Mesendoderm (in vitro differentiated cells): ENCODE measurements at regions not wholly inside any gene's neighbourhood (a gene's known extent, or its start where the extent isn't known, plus 50 kb on each side); places are given as distances from the start of the nearest gene placed in this dataset.
"Not testable (repeated sequence)": the region's sequence is repeated elsewhere in the genome, so short reads cannot be mapped to it uniquely, and the experiment has no call there.

Experiments
- DNase-seq: peaks from one replicate; pipeline ENCODE4 v3.0.0; 2013
- H2AK5ac ChIP-seq: 2 replicates; pipeline ENCODE4 v1.6.1; 2013; ENCODE audit warnings: low read length, inconsistent platforms
- H2BK120ac ChIP-seq: 2 replicates; pipeline ENCODE4 v1.6.1; 2013; ENCODE audit warnings: low read depth, mild to moderate bottlenecking, low read length, moderate library complexity, mixed read lengths
- H2BK15ac ChIP-seq: replicated peaks from 2 replicates; pipeline ENCODE4 v1.6.1; 2013; ENCODE audit warnings: low read depth, mild to moderate bottlenecking, moderate library complexity
- H2BK5ac ChIP-seq: 2 replicates; pipeline ENCODE4 v1.6.1; 2013; ENCODE audit warnings: low read length, inconsistent platforms
- H3K18ac ChIP-seq: 2 replicates; pipeline ENCODE4 v1.6.1; 2013; ENCODE audit warnings: mild to moderate bottlenecking, low read length, mixed read lengths
- H3K23ac ChIP-seq: one replicate; pipeline ENCODE4 v1.6.1; 2013; ENCODE audit warnings: low read length
- H3K27ac ChIP-seq: 2 replicates; pipeline ENCODE4 v1.5.1; 2013; ENCODE audit warnings: low read depth, mild to moderate bottlenecking, inconsistent platforms, low read length, moderate library complexity
- H3K27me3 ChIP-seq: 2 replicates; pipeline ENCODE4 v1.6.1; 2013; ENCODE audit warnings: low read length, control low read depth, mild to moderate bottlenecking, inconsistent platforms; ENCODE audit not compliant: insufficient read depth, poor library complexity
- H3K36me3 ChIP-seq: 2 replicates; pipeline ENCODE4 v1.6.1; 2013; ENCODE audit warnings: low read length, inconsistent platforms; ENCODE audit not compliant: control insufficient read depth, insufficient read depth
- H3K4ac ChIP-seq: one replicate; pipeline ENCODE4 v1.6.1; 2013; ENCODE audit warnings: low read depth, mild to moderate bottlenecking, low read length, moderate library complexity
- H3K4me1 ChIP-seq: 2 replicates; pipeline ENCODE4 v1.6.1; 2013; ENCODE audit warnings: low read depth, low read length, inconsistent platforms; ENCODE audit not compliant: control insufficient read depth
- H3K4me2 ChIP-seq: 2 replicates; pipeline ENCODE4 v1.6.1; 2013; ENCODE audit warnings: low read length
- H3K4me3 ChIP-seq: 2 replicates; pipeline ENCODE4 v1.5.1; 2013; ENCODE audit warnings: mild to moderate bottlenecking, low read length
- H3K56ac ChIP-seq: one replicate; pipeline ENCODE4 v1.6.1; 2013; ENCODE audit warnings: low read length
- H3K79me1 ChIP-seq: 2 replicates; pipeline ENCODE4 v1.6.1; 2013; ENCODE audit warnings: low read length, inconsistent platforms
- H3K79me2 ChIP-seq: 2 replicates; pipeline ENCODE4 v1.6.1; 2013; ENCODE audit warnings: mild to moderate bottlenecking, low read length; ENCODE audit not compliant: control insufficient read depth, insufficient read depth
- H3K9ac ChIP-seq: 2 replicates; pipeline ENCODE4 v1.6.1; 2013; ENCODE audit warnings: low read length, inconsistent platforms
- H4K5ac ChIP-seq: one replicate; pipeline ENCODE4 v1.6.1; 2013; ENCODE audit warnings: low read length
- H4K8ac ChIP-seq: one replicate; pipeline ENCODE4 v1.6.1; 2013; ENCODE audit warnings: low read depth, mild to moderate bottlenecking, control low read depth, low read length, moderate library complexity
- WGBS: extraction: QIAGEN DNeasy Blood & Tissue Kit; methylation state at CpG from one replicate; pipeline ENCODE4 v1.1.7; 2013; ENCODE audit warnings: low lambda C conversion rate, missing lambda C conversion rate; ENCODE audit not compliant: insufficient coverage; ENCODE audit errors: extremely low coverage; 5-methylcytosine and 5-hydroxymethylcytosine counted together

DNA sequence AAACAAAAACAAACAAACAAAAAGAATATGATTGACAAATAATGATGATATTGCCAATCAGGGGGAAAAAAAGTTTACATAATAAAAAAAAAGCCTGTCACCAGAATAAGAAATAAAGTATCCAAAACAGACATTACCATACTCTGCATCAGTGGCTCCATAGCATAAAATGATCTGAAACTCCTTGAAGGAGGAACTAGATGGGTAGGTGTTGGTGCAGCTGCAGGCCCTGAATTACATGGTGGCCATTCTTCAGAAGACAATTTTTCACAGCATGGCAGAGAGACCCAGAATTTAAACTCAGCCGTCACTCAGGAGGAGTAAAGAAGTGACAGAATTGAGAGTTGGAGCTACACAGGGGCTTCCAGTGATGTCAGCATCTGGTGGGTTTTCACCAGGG, 60.2 kb downstream of the GLUL start:
- Histone ChIP-seq H3K79me1 (no peaks in the 10 kb centered on the region), H3K4me3 (no peak overlapping the region), H2BK5ac (no peak overlapping the region), H3K27ac (no peak overlapping the region), H3K4me2 (no peak overlapping the region), H3K27me3 (no peaks in the 10 kb centered on the region), H4K8ac (no peak overlapping the region), H4K5ac (no peak overlapping the region), H3K4ac (no peak overlapping the region), H3K4me1 (peaks cover 2% of the 10 kb centered on the region), H3K18ac (no peak overlapping the region), H3K9ac (no peak overlapping the region), H3K36me3 (no peaks in the 10 kb centered on the region), H3K79me2 (no peaks in the 10 kb centered on the region), H2BK120ac (no peak overlapping the region), H2BK15ac (no peak overlapping the region), H3K23ac (no peak overlapping the region), H3K56ac (no peak overlapping the region), H2AK5ac (no peak overlapping the region)
- no peak for DNase-seq
- no CpG with 5 or more reads among the region's 1 CpG for WGBS

DNA sequence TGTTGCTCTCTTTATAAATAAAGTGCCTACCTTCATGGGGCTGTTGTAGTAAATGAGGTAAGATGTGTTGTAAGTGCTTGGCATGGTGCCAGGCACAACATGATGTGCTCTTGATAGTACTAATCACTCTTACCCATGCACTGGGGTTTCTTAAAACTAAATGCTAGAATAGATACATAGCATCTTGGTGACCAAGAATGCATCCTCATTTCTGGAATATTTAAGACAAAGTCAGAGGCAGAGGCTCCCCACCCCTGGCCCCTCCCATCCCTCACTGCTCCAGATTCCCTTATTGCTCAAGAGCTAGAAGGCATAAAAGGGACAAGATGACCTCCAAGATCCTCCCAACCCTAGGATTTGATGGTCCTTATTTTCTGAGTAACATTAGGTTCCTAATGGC, 61.3 kb downstream of the GLUL start:
- Histone ChIP-seq H3K36me3 (no peaks in the 10 kb centered on the region), H3K4ac (no peak overlapping the region), H4K8ac (no peak overlapping the region), H3K27me3 (no peaks in the 10 kb centered on the region), H4K5ac (no peak overlapping the region), H2BK120ac (no peak overlapping the region), H3K18ac (no peak overlapping the region), H3K4me1 (peaks cover 2% of the 10 kb centered on the region), H2BK5ac (no peak overlapping the region), H3K79me2 (no peaks in the 10 kb centered on the region), H3K4me2 (no peak overlapping the region), H2BK15ac (no peak overlapping the region), H3K9ac (no peak overlapping the region), H2AK5ac (no peak overlapping the region), H3K56ac (no peak overlapping the region), H3K79me1 (no peaks in the 10 kb centered on the region), H3K4me3 (no peak overlapping the region), H3K23ac (no peak overlapping the region), H3K27ac (no peak overlapping the region)
- no peak for DNase-seq

DNA sequence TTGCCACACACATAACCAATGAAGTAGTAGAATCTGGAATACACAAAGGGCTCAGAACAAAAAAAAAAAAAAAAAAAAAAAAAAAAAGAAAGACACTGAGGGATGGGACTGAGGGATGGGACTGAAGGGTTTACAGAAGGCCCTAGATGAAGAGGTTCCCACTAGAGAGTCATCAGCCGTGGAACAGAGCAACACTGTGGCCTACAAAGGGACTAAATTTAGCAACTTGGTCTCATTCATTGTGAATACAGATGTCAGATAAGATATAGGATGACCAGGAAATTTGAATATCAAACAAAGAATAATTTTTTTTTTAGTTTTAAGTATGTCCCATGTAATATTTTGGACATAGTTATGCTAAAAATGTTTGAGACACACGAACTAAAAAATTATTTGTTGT, 62.1 kb downstream of the GLUL start:
- Histone ChIP-seq H3K4me2 (no peak overlapping the region), H2BK15ac (no peak overlapping the region), H3K79me2 (no peaks in the 10 kb centered on the region), H3K4me3 (no peak overlapping the region), H3K79me1 (no peaks in the 10 kb centered on the region), H3K4ac (no peak overlapping the region), H3K4me1 (peaks cover 2% of the 10 kb centered on the region), H2BK5ac (no peak overlapping the region), H3K9ac (no peak overlapping the region), H2BK120ac (no peak overlapping the region), H2AK5ac (no peak overlapping the region), H3K36me3 (no peaks in the 10 kb centered on the region), H3K56ac (no peak overlapping the region), H4K5ac (no peak overlapping the region), H3K27ac (no peak overlapping the region), H3K18ac (no peak overlapping the region), H4K8ac (no peak overlapping the region), H3K27me3 (no peaks in the 10 kb centered on the region), H3K23ac (no peak overlapping the region)
- no CpG with 5 or more reads among the region's 2 CpGs for WGBS
- no peak for DNase-seq

DNA sequence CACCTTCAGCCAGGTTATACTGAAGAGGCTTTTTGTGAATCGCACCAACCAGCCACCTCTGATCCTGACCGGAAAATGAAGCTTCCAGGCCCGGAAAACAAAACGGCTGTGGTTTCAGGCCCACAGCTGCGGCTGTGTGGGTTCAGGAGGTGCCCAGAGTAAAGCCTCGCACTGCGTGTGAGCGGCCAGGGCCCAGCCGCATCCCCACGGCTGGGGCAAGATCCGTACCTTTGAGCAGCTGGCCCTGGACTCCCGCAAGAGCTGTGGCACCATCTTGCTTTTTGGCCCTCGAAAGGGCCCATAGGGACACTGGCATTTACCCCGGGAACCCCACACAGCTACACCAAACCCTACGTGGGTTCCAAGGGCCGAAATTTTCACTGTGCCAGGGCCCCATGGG, 63.0 kb downstream of the GLUL start:
- Histone ChIP-seq H3K56ac (no peak overlapping the region), H3K79me2 (no peaks in the 10 kb centered on the region), H3K9ac (no peak overlapping the region), H3K27ac (no peak overlapping the region), H3K18ac (no peak overlapping the region), H3K27me3 (no peaks in the 10 kb centered on the region), H3K23ac (no peak overlapping the region), H3K79me1 (no peaks in the 10 kb centered on the region), H2BK15ac (no peak overlapping the region), H3K4me2 (no peak overlapping the region), H2AK5ac (no peak overlapping the region), H3K36me3 (no peaks in the 10 kb centered on the region), H4K8ac (no peak overlapping the region), H4K5ac (no peak overlapping the region), H2BK5ac (no peak overlapping the region), H3K4ac (no peak overlapping the region), H2BK120ac (no peak overlapping the region), H3K4me3 (no peak overlapping the region), H3K4me1 (peaks cover 2% of the 10 kb centered on the region)
- no CpG with 5 or more reads among the region's 16 CpGs for WGBS
- DNase-seq = no peak

DNA sequence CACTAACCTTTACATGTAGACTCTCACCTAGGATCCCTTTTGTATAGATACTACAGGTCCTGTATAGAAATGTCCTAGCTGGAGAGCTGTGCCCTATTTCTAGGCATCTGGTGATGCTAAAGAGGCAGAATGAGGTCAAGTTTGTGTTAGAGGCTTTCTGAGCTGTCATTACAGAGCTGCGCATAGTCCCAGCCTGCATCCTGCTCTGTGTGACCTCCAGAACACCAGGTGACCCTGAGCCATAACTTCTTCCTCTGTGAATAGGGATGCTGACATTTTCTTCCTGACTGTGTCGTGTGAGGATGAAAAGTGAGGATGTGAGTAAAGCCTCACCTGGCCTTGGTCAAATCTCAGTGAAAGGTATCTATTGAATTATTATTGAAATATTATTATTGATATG, 66.3 kb downstream of the GLUL start:
- Histone ChIP-seq H3K27me3 (no peaks in the 10 kb centered on the region), H3K79me2 (no peaks in the 10 kb centered on the region), H2BK5ac (no peak overlapping the region), H4K5ac (no peak overlapping the region), H3K9ac (no peak overlapping the region), H4K8ac (no peak overlapping the region), H3K56ac (no peak overlapping the region), H3K36me3 (no peaks in the 10 kb centered on the region), H3K23ac (no peak overlapping the region), H3K18ac (no peak overlapping the region), H2BK120ac (no peak overlapping the region), H2BK15ac (no peak overlapping the region), H3K79me1 (no peaks in the 10 kb centered on the region), H3K4me2 (no peak overlapping the region), H3K4me3 (no peak overlapping the region), H3K27ac (no peak overlapping the region), H2AK5ac (no peak overlapping the region), H3K4me1 (no peaks in the 10 kb centered on the region), H3K4ac (no peak overlapping the region)
- no peak for DNase-seq
- WGBS = no CpG with 5 or more reads among the region's 2 CpGs

DNA sequence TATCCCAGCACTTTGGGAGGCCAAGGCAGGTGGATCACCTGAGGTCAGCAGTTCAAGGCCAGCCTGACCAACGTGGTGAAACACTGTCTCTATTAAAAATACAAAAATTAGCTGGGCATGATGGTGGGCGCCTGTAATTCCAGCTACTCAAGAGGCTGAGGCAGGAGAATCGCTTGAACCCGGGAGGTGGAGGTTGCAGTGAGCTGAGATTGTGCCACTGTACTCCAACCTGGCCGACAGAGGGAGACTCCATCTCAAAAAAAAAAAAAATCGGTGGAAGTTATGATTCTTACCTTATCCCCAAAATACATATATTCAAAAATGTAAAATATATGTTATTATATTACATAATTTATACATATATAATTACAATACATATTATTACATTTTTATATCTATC, 70.1 kb downstream of the GLUL start:
- not testable (repeated sequence) for H2BK15ac ChIP-seq, H3K79me1 ChIP-seq, H2AK5ac ChIP-seq, H3K4me3 ChIP-seq, H3K56ac ChIP-seq, H3K4me1 ChIP-seq, H3K27ac ChIP-seq, H3K27me3 ChIP-seq, H3K23ac ChIP-seq, H3K36me3 ChIP-seq, H2BK5ac ChIP-seq, H4K5ac ChIP-seq, H4K8ac ChIP-seq, H3K4me2 ChIP-seq, H2BK120ac ChIP-seq, DNase-seq, H3K79me2 ChIP-seq, H3K18ac ChIP-seq, H3K9ac ChIP-seq, H3K4ac ChIP-seq
- no CpG with 5 or more reads among the region's 6 CpGs for WGBS
